Suppressor macrophage treated with lipopolysaccharide for 4 hours (primary cell): ENCODE measurements at regions not wholly inside any gene's neighbourhood (a gene's known extent, or its start where the extent isn't known, plus 50 kb on each side); places are given as distances from the start of the nearest gene placed in this dataset.
A peak's percentile ranks its signal among the peaks of the same experiment; 100 is the strongest.

Experiments used
- DNase-seq: peaks from one replicate; pipeline ENCODE4 v3.0.0-alpha.2; 2020

- no peak for DNase-seq
These were observed 54.2 kb downstream of the S1PR1 start for GRCh38 chr1:101290922-101291561.

GRCh38 chr1:101291562-101292380 is 55.0 kb downstream of the S1PR1 start:
- peak; percentile 81 for DNase-seq

- DNase-seq: peak; percentile 30
These were observed 56.7 kb downstream of the S1PR1 start for GRCh38 chr1:101293461-101294051.

- no peak for DNase-seq
These were observed 58.4 kb downstream of the S1PR1 start for GRCh38 chr1:101295209-101295608.

- DNase-seq: no peak
These were observed 61.8 kb downstream of the S1PR1 start for GRCh38 chr1:101298663-101299062.

GRCh38 chr1:101299141-101299540 is 62.3 kb downstream of the S1PR1 start:
- DNase-seq: no peak

GRCh38 chr1:101299710-101300109 is 62.9 kb downstream of the S1PR1 start:
- no peak for DNase-seq

- no peak for DNase-seq
These were observed 64.1 kb downstream of the S1PR1 start for GRCh38 chr1:101300916-101301315.

GRCh38 chr1:101301446-101302057 is 64.7 kb downstream of the S1PR1 start:
- no peak for DNase-seq

- peak; percentile 7 for DNase-seq
These were observed 66.2 kb downstream of the S1PR1 start for GRCh38 chr1:101302831-101303511.

GRCh38 chr1:101307985-101308689 is 71.3 kb downstream of the S1PR1 start:
- DNase-seq: no peak

- no peak for DNase-seq
These were observed 72.1 kb downstream of the S1PR1 start for GRCh38 chr1:101308935-101309333.

- DNase-seq: peak; percentile 66
These were observed 72.8 kb downstream of the S1PR1 start for GRCh38 chr1:101309334-101310311.

- no peak for DNase-seq
These were observed 73.7 kb downstream of the S1PR1 start for GRCh38 chr1:101310506-101310905.

GRCh38 chr1:101311146-101311920 is 74.5 kb downstream of the S1PR1 start:
- no peak for DNase-seq

GRCh38 chr1:101312147-101312546 is 75.3 kb downstream of the S1PR1 start:
- DNase-seq: no peak

- DNase-seq: no peak
These were observed 76.5 kb downstream of the S1PR1 start for GRCh38 chr1:101313356-101313755.

GRCh38 chr1:101314244-101314643 is 77.4 kb downstream of the S1PR1 start:
- peak; percentile 48 for DNase-seq

- DNase-seq: no peak
These were observed 79.4 kb downstream of the S1PR1 start for GRCh38 chr1:101316256-101316655.

- DNase-seq: no peak
These were observed 80.0 kb downstream of the S1PR1 start for GRCh38 chr1:101316799-101317198.
